ENCODE measurements at regions not wholly inside any gene's neighbourhood (a gene's known extent, or its start where the extent isn't known, plus 50 kb on each side); places are given as distances from the start of the nearest gene placed in this dataset.

- Histone ChIP-seq H3K36me3 (replicated peaks in 1 of 2; ENCODE audit: insufficient read depth in 1 of 2, low read depth in 2 of 2) (no peaks in the 10 kb centered on the region), H3K4me1 (no peaks in the 10 kb centered on the region), H3K4me3 (no peak overlapping the region), H3K9me3 (no peaks in the 10 kb centered on the region), H3K27ac (no peak overlapping the region), H3K27me3 (no peaks in the 10 kb centered on the region)
- DNase-seq (no peak), ATAC-seq (no peak)
- intact Hi-C loops (cut with DNase I): no loop called here
- TF ChIP-seq CTCF (IDR thresholded peaks at IDR 0.05): no peak
- no peak for TF ChIP-seq POLR2A (IDR thresholded peaks at IDR 0.05)
- WGBS, 2 donors: 50 to 52% methylated on average over 3 to 4 of the region's 4 CpGs
Measured at GRCh38 chrX:149274516-149275105, 230.5 kb downstream of the IDS start.

GRCh38 chrX:149272690-149273463 lies 232.2 kb downstream of the IDS start:
- WGBS, 2 donors: 60 to 67% methylated on average over 9 of the region's 10 CpGs
- Histone ChIP-seq H3K4me1 (no peaks in the 10 kb centered on the region), H3K4me3 (no peak overlapping the region), H3K27me3 (no peaks in the 10 kb centered on the region), H3K27ac (no peak overlapping the region), H3K36me3 (replicated peaks in 1 of 2; ENCODE audit: insufficient read depth in 1 of 2, low read depth in 2 of 2) (no peaks in the 10 kb centered on the region), H3K9me3 (no peaks in the 10 kb centered on the region)
- TF ChIP-seq POLR2A (IDR thresholded peaks at IDR 0.05): no peak
- no peak for TF ChIP-seq CTCF (IDR thresholded peaks at IDR 0.05)
- intact Hi-C loops (cut with DNase I): no loop called here
- DNase-seq: no peak
- ATAC-seq: no peak

- no peak for ATAC-seq
- Histone ChIP-seq H3K9me3 (no peaks in the 10 kb centered on the region), H3K36me3 (replicated peaks in 1 of 2; ENCODE audit: insufficient read depth in 1 of 2, low read depth in 2 of 2) (no peaks in the 10 kb centered on the region), H3K4me1 (no peaks in the 10 kb centered on the region), H3K4me3 (no peak overlapping the region), H3K27me3 (no peaks in the 10 kb centered on the region), H3K27ac (no peak overlapping the region)
- no peak for DNase-seq
- 34 to 53% methylated on average over 5 to 6 of the region's 6 CpGs for WGBS, 2 donors
- intact Hi-C loops (cut with DNase I): no loop called here
- TF ChIP-seq POLR2A (IDR thresholded peaks at IDR 0.05): no peak
Measured at GRCh38 chrX:149267878-149268813, 237.0 kb downstream of the IDS start.

- Histone ChIP-seq H3K4me1 (no peaks in the 10 kb centered on the region), H3K27me3 (no peaks in the 10 kb centered on the region), H3K36me3 (replicated peaks in 1 of 2; ENCODE audit: insufficient read depth in 1 of 2, low read depth in 2 of 2) (no peaks in the 10 kb centered on the region), H3K9me3 (no peaks in the 10 kb centered on the region), H3K27ac (no peak overlapping the region), H3K4me3 (no peak overlapping the region)
- 48 to 67% methylated on average over 1 of the region's 1 CpG for WGBS, 2 donors
- intact Hi-C loops (cut with DNase I): no loop called here
- ATAC-seq (no peak), DNase-seq (no peak)
- TF ChIP-seq CTCF (IDR thresholded peaks at IDR 0.05) (no peak), POLR2A (IDR thresholded peaks at IDR 0.05) (no peak)
Measured at GRCh38 chrX:149262086-149262485, 243.0 kb downstream of the IDS start.

GRCh38 chrX:149259241-149259640 lies 245.9 kb downstream of the IDS start:
- H3K27me3 ChIP-seq: no peaks in the 10 kb centered on the region
- H3K4me1 ChIP-seq: no peaks in the 10 kb centered on the region
- H3K36me3 ChIP-seq (replicated peaks in 1 of 2; ENCODE audit: insufficient read depth in 1 of 2, low read depth in 2 of 2): no peaks in the 10 kb centered on the region
- 55 to 79% methylated on average over 2 of the region's 2 CpGs for WGBS, 2 donors
- H3K9me3 ChIP-seq: no peaks in the 10 kb centered on the region
- intact Hi-C loops (cut with DNase I): no loop called here
- H3K27ac ChIP-seq: no peak overlapping the region
- no peak for DNase-seq
- TF ChIP-seq POLR2A (IDR thresholded peaks at IDR 0.05) (no peak), CTCF (IDR thresholded peaks at IDR 0.05) (no peak)
- ATAC-seq: no peak
- no peak overlapping the region for H3K4me3 ChIP-seq
